GM12864 (cell line): ENCODE measurements at regions not wholly inside any gene's neighbourhood (a gene's known extent, or its start where the extent isn't known, plus 50 kb on each side); places are given as distances from the start of the nearest gene placed in this dataset.

ENCODE experiments used
- DNase-seq: peaks from one replicate; pipeline ENCODE4 v3.0.0-alpha.2; 2011; ENCODE audit warnings: low read depth
- H3K4me3 ChIP-seq: 2 replicates; pipeline ENCODE4 v1.5.1; 2011; ENCODE audit warnings: mild to moderate bottlenecking, low read depth, low read length, control low read depth
- CTCF ChIP-seq: IDR thresholded peaks from 2 replicates; pipeline ENCODE4 v1.5.1; 2011; ENCODE audit warnings: low read depth, mild to moderate bottlenecking, moderate library complexity, low read length, control low read depth, inconsistent platforms; ENCODE audit errors: missing control alignments

- DNase-seq, result no peak
- H3K4me3 ChIP-seq, result no peak overlapping the region
- TF ChIP-seq CTCF, result no peak
These were observed 609.9 kb upstream of the RBFOX1 start for GRCh38 chr16:6722786-6723185.

- DNase-seq, result no peak
- no peak for TF ChIP-seq CTCF
- H3K4me3 ChIP-seq, result no peak overlapping the region
These were observed 618.1 kb upstream of the RBFOX1 start for GRCh38 chr16:6714510-6714909.

- TF ChIP-seq CTCF, result no peak
- DNase-seq, result no peak
- H3K4me3 ChIP-seq, result no peak overlapping the region
These were observed 622.9 kb upstream of the RBFOX1 start for GRCh38 chr16:6709736-6710135.

- H3K4me3 ChIP-seq, result no peak overlapping the region
- TF ChIP-seq CTCF, result no peak
- DNase-seq, result no peak
These were observed 623.9 kb upstream of the RBFOX1 start for GRCh38 chr16:6708576-6709215.

- TF ChIP-seq CTCF, result no peak
- no peak for DNase-seq
- no peak overlapping the region for H3K4me3 ChIP-seq
These were observed 628.2 kb upstream of the RBFOX1 start for GRCh38 chr16:6704306-6704930.

- H3K4me3 ChIP-seq, result no peak overlapping the region
- no peak for DNase-seq
- TF ChIP-seq CTCF, result no peak
These were observed 631.5 kb upstream of the RBFOX1 start for GRCh38 chr16:6701096-6701495.

GRCh38 chr16:6698548-6698947 lies 634.1 kb upstream of the RBFOX1 start:
- no peak overlapping the region for H3K4me3 ChIP-seq
- no peak for TF ChIP-seq CTCF
- DNase-seq, result no peak
